H9 (cell line): ENCODE measurements at regions not wholly inside any gene's neighbourhood (a gene's known extent, or its start where the extent isn't known, plus 50 kb on each side); places are given as distances from the start of the nearest gene placed in this dataset.

Source experiments
- DNase-seq: peaks from one replicate; pipeline ENCODE4 v3.0.0-alpha.2; 2017
- H2AFZ ChIP-seq: one replicate; pipeline ENCODE4 v1.6.1; 2013; ENCODE audit warnings: mild to moderate bottlenecking, low read length, control low read depth, moderate library complexity
- H2AK5ac ChIP-seq: 2 replicates; pipeline ENCODE4 v1.6.1; 2013; ENCODE audit warnings: low read length, control low read depth, mixed read lengths; ENCODE audit not compliant: insufficient read length
- H2BK120ac ChIP-seq: one replicate; pipeline ENCODE4 v1.6.1; 2013; ENCODE audit warnings: low read depth, mild to moderate bottlenecking, low read length, control low read depth, inconsistent platforms; ENCODE audit not compliant: poor library complexity, severe bottlenecking
- H2BK12ac ChIP-seq: 2 replicates; pipeline ENCODE4 v1.6.1; 2013; ENCODE audit warnings: low read length, control low read depth, mixed read lengths, low read depth; ENCODE audit not compliant: insufficient read length
- H2BK15ac ChIP-seq: 2 replicates; pipeline ENCODE4 v1.6.1; 2013; ENCODE audit warnings: low read depth, low read length, control low read depth
- H2BK20ac ChIP-seq: one replicate; pipeline ENCODE4 v1.6.1; 2013; ENCODE audit warnings: low read depth, mild to moderate bottlenecking, low read length, control low read depth, inconsistent platforms; ENCODE audit not compliant: poor library complexity, severe bottlenecking
- H2BK5ac ChIP-seq: 2 replicates; pipeline ENCODE4 v1.6.1; 2013; ENCODE audit warnings: low read length, control low read depth, mixed read lengths; ENCODE audit not compliant: insufficient read length
- H3K14ac ChIP-seq: 2 replicates; pipeline ENCODE4 v1.6.1; 2013; ENCODE audit warnings: low read length, control low read depth; ENCODE audit not compliant: insufficient read depth
- H3K18ac ChIP-seq: 2 replicates; pipeline ENCODE4 v1.6.1; 2013; ENCODE audit warnings: low read depth, mild to moderate bottlenecking, mixed read lengths, low read length, control low read depth; ENCODE audit not compliant: insufficient read length
- H3K23ac ChIP-seq: 2 replicates; pipeline ENCODE4 v1.6.1; 2013; ENCODE audit warnings: low read length, control low read depth, mixed read lengths, low read depth; ENCODE audit not compliant: insufficient read length
- H3K23me2 ChIP-seq: 2 replicates; pipeline ENCODE4 v1.6.1; 2013; ENCODE audit warnings: low read depth, mild to moderate bottlenecking, mixed read lengths, low read length, control low read depth; ENCODE audit not compliant: insufficient read length, poor library complexity, severe bottlenecking
- H3K27ac ChIP-seq: 2 replicates; pipeline ENCODE4 v1.5.1; 2013; ENCODE audit warnings: low read length, control low read depth, mixed read lengths, low read depth; ENCODE audit not compliant: insufficient read length
- H3K27me3 ChIP-seq: 2 replicates; pipeline ENCODE4 v1.6.1; 2013; ENCODE audit warnings: low read length, control low read depth, inconsistent platforms; ENCODE audit not compliant: insufficient read depth
- H3K4ac ChIP-seq: 2 replicates; pipeline ENCODE4 v1.6.1; 2013; ENCODE audit warnings: low read depth, mild to moderate bottlenecking, control low read depth, inconsistent platforms, low read length, moderate library complexity
- H3K4me1 ChIP-seq: 2 replicates; pipeline ENCODE4 v1.6.1; 2013; ENCODE audit warnings: low read length, control low read depth, inconsistent platforms; ENCODE audit not compliant: insufficient read depth
- H3K4me2 ChIP-seq: 2 replicates; pipeline ENCODE4 v1.6.1; 2013; ENCODE audit warnings: low read length, control low read depth, mixed read lengths; ENCODE audit not compliant: insufficient read length, insufficient read depth
- H3K56ac ChIP-seq: 2 replicates; pipeline ENCODE4 v1.6.1; 2013; ENCODE audit warnings: low read depth, mild to moderate bottlenecking, mixed read lengths, low read length, control low read depth; ENCODE audit not compliant: insufficient read length
- H3K79me1 ChIP-seq: 2 replicates; pipeline ENCODE4 v1.6.1; 2013; ENCODE audit warnings: low read depth, mild to moderate bottlenecking, moderate library complexity, low read length, control low read depth, inconsistent platforms; ENCODE audit not compliant: insufficient read depth, poor library complexity, severe bottlenecking
- H3K79me2 ChIP-seq: 2 replicates; pipeline ENCODE4 v1.6.1; 2013; ENCODE audit warnings: low read length, control low read depth, inconsistent platforms; ENCODE audit not compliant: insufficient read depth
- H3K9ac ChIP-seq: 2 replicates; pipeline ENCODE4 v1.6.1; 2013; ENCODE audit warnings: low read length, control low read depth, mixed read lengths; ENCODE audit not compliant: insufficient read length; ENCODE audit errors: extremely low read depth
- H3K9me3 ChIP-seq: one replicate; pipeline ENCODE4 v1.6.1; 2013; ENCODE audit warnings: low read depth, low read length, inconsistent platforms; ENCODE audit not compliant: control insufficient read depth
- H3T11ph ChIP-seq: one replicate; pipeline ENCODE4 v1.6.1; 2013; ENCODE audit warnings: mild to moderate bottlenecking, low read length, control low read depth, inconsistent platforms
- H4K20me1 ChIP-seq: one replicate; pipeline ENCODE4 v1.6.1; 2013; ENCODE audit not compliant: control insufficient read depth, insufficient read length, insufficient read depth
- H4K5ac ChIP-seq: 2 replicates; pipeline ENCODE4 v1.6.1; 2013; ENCODE audit warnings: low read depth, mild to moderate bottlenecking, mixed read lengths, low read length, control low read depth; ENCODE audit not compliant: insufficient read length
- H4K8ac ChIP-seq: replicated peaks from 2 replicates; pipeline ENCODE4 v1.6.1; 2013; ENCODE audit warnings: low read length, control low read depth, mixed read lengths, low read depth; ENCODE audit not compliant: insufficient read length
- H4K91ac ChIP-seq: 2 replicates; pipeline ENCODE4 v1.6.1; 2013; ENCODE audit warnings: low read depth, mild to moderate bottlenecking, moderate library complexity, mixed read lengths, low read length, control low read depth; ENCODE audit not compliant: insufficient read length
- H3K27ac Mint-ChIP-seq, 3 experiments: 2 replicates in 2 of 3; 3 replicates in 1 of 3; pipeline ENCODE4 v1.8.0; 2020 to 2021; ENCODE audit warnings: mixed read lengths in 3 of 3, mild to moderate bottlenecking in 1 of 3, moderate library complexity in 1 of 3
- H3K27me3 Mint-ChIP-seq: 2 replicates; pipeline ENCODE4 v1.8.0; 2021; ENCODE audit warnings: low read depth, mild to moderate bottlenecking, moderate library complexity, mixed read lengths
- H3K36me3 Mint-ChIP-seq, 3 experiments: 2 replicates in 2 of 3; 3 replicates in 1 of 3; pipeline ENCODE4 v1.8.0; 2020 to 2021; ENCODE audit warnings: low read depth in 3 of 3, mixed read lengths in 3 of 3; ENCODE audit not compliant: insufficient read depth in 1 of 3
- H3K4me1 Mint-ChIP-seq, 2 experiments: 2 replicates each; pipeline ENCODE4 v1.8.0; 2020; ENCODE audit warnings: mixed read lengths in 2 of 2
- H3K4me3 Mint-ChIP-seq, 2 experiments: 2 replicates in 1 of 2; 3 replicates in 1 of 2; pipeline ENCODE4 v1.8.0; 2020 to 2021; ENCODE audit warnings: mild to moderate bottlenecking in 2 of 2, mixed read lengths in 2 of 2, moderate library complexity in 1 of 2
- H3K9me3 Mint-ChIP-seq, 2 experiments: 2 replicates in 1 of 2; 3 replicates in 1 of 2; pipeline ENCODE4 v1.8.0; 2020; ENCODE audit warnings: mild to moderate bottlenecking in 2 of 2, mixed read lengths in 2 of 2, moderate library complexity in 1 of 2
- WGBS: extraction: QIAGEN DNeasy Blood & Tissue Kit; methylation state at CpG from one replicate; pipeline ENCODE4 v1.1.7; 2013; ENCODE audit warnings: missing lambda C conversion rate, low lambda C conversion rate, mixed read lengths; ENCODE audit not compliant: insufficient read length; ENCODE audit errors: extremely low coverage; 5-methylcytosine and 5-hydroxymethylcytosine counted together
- TF ChIP-seq, protein P1 (sequence below): fragments of 200-600 bp; sonication (generic); conservative IDR thresholded peaks from 3 replicates; pipeline ENCODE4 v1.8.0; 2021; ENCODE audit warnings: antibody characterized with exemption, mild to moderate bottlenecking

DNA sequence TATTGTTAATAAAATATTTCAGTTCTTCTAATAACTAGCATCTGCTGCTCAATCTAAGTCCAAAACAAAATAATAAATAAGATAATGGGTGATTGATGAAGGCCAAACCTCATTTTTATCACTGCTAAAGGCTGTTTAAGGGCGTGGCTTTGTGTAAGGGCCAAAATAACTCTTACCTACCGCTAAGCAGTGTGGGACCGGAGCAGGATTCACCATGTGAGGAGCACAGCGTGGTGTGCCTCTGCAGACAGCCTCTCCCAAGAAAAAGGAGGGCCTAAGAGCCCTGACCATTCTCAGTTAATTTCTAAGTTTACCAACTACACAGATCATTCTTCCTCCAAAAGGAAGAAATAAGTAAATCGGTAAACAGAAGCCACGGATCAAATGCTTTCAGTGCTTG, 353.7 kb downstream of the ARL6IP6 start:
- no peak overlapping the region for H3K56ac ChIP-seq

More for the DNA sequence above, 353.7 kb downstream of the ARL6IP6 start:
- Histone ChIP-seq H3K18ac (no peak overlapping the region), H2AFZ (no peak overlapping the region), H3K9me3 (no peaks in the 10 kb centered on the region), H3K4me1 (no peaks in the 10 kb centered on the region), H2BK20ac (no peak overlapping the region), H3K23ac (no peak overlapping the region), H2BK12ac (no peak overlapping the region), H3K79me1 (no peaks in the 10 kb centered on the region), H2BK120ac (no peak overlapping the region), H4K5ac (no peak overlapping the region), H3K14ac (no peak overlapping the region), H3K4ac (no peak overlapping the region), H4K20me1 (no peaks in the 10 kb centered on the region), H3K27ac (no peak overlapping the region), H2BK15ac (no peak overlapping the region), H3K27me3 (no peaks in the 10 kb centered on the region), H2AK5ac (no peak overlapping the region), H4K8ac (no peak overlapping the region), H3K9ac (no peak overlapping the region), H3K23me2 (no peaks in the 10 kb centered on the region), H3K4me2 (no peak overlapping the region), H3T11ph (no peak overlapping the region), H3K79me2 (no peaks in the 10 kb centered on the region), H4K91ac (no peak overlapping the region), H2BK5ac (no peak overlapping the region)
- Mint-ChIP-seq H3K27me3 (no peaks in the 10 kb centered on the region), H3K27ac (no peak overlapping the region), H3K4me3 (no peak overlapping the region), H3K9me3 (no peaks in the 10 kb centered on the region), H3K36me3 (no peaks in the 10 kb centered on the region), H3K4me1 (peaks cover 0 to 2% of the 10 kb centered on the region in 2 experiments; a peak in 3 of 4 replicates)
- TF ChIP-seq, protein P1, sequence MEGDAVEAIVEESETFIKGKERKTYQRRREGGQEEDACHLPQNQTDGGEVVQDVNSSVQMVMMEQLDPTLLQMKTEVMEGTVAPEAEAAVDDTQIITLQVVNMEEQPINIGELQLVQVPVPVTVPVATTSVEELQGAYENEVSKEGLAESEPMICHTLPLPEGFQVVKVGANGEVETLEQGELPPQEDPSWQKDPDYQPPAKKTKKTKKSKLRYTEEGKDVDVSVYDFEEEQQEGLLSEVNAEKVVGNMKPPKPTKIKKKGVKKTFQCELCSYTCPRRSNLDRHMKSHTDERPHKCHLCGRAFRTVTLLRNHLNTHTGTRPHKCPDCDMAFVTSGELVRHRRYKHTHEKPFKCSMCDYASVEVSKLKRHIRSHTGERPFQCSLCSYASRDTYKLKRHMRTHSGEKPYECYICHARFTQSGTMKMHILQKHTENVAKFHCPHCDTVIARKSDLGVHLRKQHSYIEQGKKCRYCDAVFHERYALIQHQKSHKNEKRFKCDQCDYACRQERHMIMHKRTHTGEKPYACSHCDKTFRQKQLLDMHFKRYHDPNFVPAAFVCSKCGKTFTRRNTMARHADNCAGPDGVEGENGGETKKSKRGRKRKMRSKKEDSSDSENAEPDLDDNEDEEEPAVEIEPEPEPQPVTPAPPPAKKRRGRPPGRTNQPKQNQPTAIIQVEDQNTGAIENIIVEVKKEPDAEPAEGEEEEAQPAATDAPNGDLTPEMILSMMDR, result no peak
- DNase-seq, result no peak
- no CpG with 5 or more reads among the region's 6 CpGs for WGBS
